Right atrium auricular region (tissue), 2 donors: ENCODE measurements at regions not wholly inside any gene's neighbourhood (a gene's known extent, or its start where the extent isn't known, plus 50 kb on each side); places are given as distances from the start of the nearest gene placed in this dataset.

Experiments
- DNase-seq: peaks from one replicate; pipeline ENCODE4 v3.0.0-alpha.2; 2019; ENCODE audit warnings: low spot score
- H3K27ac ChIP-seq, 2 donors: fragments of 200-600 bp; sonication (generic); 1 replicate in 1 of 2; 2 replicates in 1 of 2; pipeline ENCODE4 v1.5.1; 2016 to 2019
- H3K27me3 ChIP-seq, 2 donors: fragments of 200-600 bp; sonication (generic); one replicate each; pipeline versions ENCODE4 v1.5.1 to v1.6.0; 2017 to 2019
- H3K36me3 ChIP-seq: fragments of 200-600 bp; sonication (generic); one replicate; pipeline ENCODE4 v1.5.1; 2016
- H3K4me1 ChIP-seq, 2 donors: fragments of 200-600 bp; sonication (generic); one replicate each; pipeline versions ENCODE4 v1.5.1 to v1.6.0; 2017 to 2019
- H3K4me3 ChIP-seq, 2 donors: fragments of 200-600 bp; sonication (generic); 1 replicate in 1 of 2; 2 replicates in 1 of 2; pipeline ENCODE4 v1.5.1; 2017 to 2019; ENCODE audit warnings: mild to moderate bottlenecking in 1 of 2, moderate library complexity in 1 of 2
- H3K9me3 ChIP-seq, 2 donors: fragments of 200-600 bp; sonication (generic); one replicate each; pipeline ENCODE4 v1.5.1; 2019
- TF ChIP-seq, protein P1 (sequence below), 2 donors: fragments of 200-600 bp; sonication (generic); IDR thresholded peaks; one replicate each; pipeline ENCODE4 v1.5.1; 2019; ENCODE audit warnings: antibody characterized with exemption in 2 of 2

DNA sequence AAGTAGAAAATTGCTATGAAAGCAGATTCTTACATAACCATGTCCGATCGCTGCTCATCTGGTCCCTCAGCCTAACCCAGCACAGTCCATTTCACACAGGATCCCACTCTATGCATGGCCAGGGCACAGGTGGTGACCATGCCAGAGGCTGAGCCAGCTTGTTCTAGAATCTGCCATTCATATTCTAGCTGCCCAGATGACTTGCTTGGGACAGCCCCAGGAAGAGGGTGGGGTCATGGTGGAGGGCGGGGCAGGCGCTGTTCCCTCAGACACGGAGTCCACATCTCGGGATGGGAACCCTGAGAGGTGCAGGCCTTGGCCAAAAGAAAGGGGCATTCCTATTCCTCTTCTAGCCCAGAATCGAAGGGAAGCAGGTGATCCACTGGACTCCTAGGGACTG, 275.2 kb upstream of the IRX2 start:
- no peaks in the 10 kb centered on the region for H3K9me3 ChIP-seq
- no peaks in the 10 kb centered on the region for H3K36me3 ChIP-seq
- TF ChIP-seq, protein P1, sequence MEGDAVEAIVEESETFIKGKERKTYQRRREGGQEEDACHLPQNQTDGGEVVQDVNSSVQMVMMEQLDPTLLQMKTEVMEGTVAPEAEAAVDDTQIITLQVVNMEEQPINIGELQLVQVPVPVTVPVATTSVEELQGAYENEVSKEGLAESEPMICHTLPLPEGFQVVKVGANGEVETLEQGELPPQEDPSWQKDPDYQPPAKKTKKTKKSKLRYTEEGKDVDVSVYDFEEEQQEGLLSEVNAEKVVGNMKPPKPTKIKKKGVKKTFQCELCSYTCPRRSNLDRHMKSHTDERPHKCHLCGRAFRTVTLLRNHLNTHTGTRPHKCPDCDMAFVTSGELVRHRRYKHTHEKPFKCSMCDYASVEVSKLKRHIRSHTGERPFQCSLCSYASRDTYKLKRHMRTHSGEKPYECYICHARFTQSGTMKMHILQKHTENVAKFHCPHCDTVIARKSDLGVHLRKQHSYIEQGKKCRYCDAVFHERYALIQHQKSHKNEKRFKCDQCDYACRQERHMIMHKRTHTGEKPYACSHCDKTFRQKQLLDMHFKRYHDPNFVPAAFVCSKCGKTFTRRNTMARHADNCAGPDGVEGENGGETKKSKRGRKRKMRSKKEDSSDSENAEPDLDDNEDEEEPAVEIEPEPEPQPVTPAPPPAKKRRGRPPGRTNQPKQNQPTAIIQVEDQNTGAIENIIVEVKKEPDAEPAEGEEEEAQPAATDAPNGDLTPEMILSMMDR (IDR thresholded peaks at IDR 0.05) = no peak

GRCh38 chr5:3026099-3026498, 274.6 kb upstream of the IRX2 start:
- no peaks in the 10 kb centered on the region for H3K27me3 ChIP-seq
- no peak for DNase-seq
- no peaks in the 10 kb centered on the region for H3K4me1 ChIP-seq
- no peaks in the 10 kb centered on the region for H3K36me3 ChIP-seq
- no peak overlapping the region for H3K27ac ChIP-seq
- no peak overlapping the region for H3K4me3 ChIP-seq
- TF ChIP-seq, protein P1 (IDR thresholded peaks at IDR 0.05) = no peak
- no peaks in the 10 kb centered on the region for H3K9me3 ChIP-seq

More for the DNA sequence above, 275.2 kb upstream of the IRX2 start:
- DNase-seq = no peak
- no peaks in the 10 kb centered on the region for H3K4me1 ChIP-seq
- no peak overlapping the region for H3K4me3 ChIP-seq
- no peak overlapping the region for H3K27ac ChIP-seq
- no peaks in the 10 kb centered on the region for H3K27me3 ChIP-seq

- Histone ChIP-seq H3K27me3 (no peaks in the 10 kb centered on the region), H3K4me3 (no peak overlapping the region)
Measured at GRCh38 chr5:3025392-3025791, 273.9 kb upstream of the IRX2 start.

GRCh38 chr5:3024976-3025375, 273.5 kb upstream of the IRX2 start:
- no peaks in the 10 kb centered on the region for H3K27me3 ChIP-seq
- no peak overlapping the region for H3K4me3 ChIP-seq
- no peak overlapping the region for H3K27ac ChIP-seq
- TF ChIP-seq, protein P1 (IDR thresholded peaks at IDR 0.05) = no peak
- no peak for DNase-seq
- no peaks in the 10 kb centered on the region for H3K9me3 ChIP-seq
- no peaks in the 10 kb centered on the region for H3K36me3 ChIP-seq
- no peaks in the 10 kb centered on the region for H3K4me1 ChIP-seq

More at GRCh38 chr5:3025392-3025791, 273.9 kb upstream of the IRX2 start:
- no peak for DNase-seq
- no peaks in the 10 kb centered on the region for H3K36me3 ChIP-seq
- no peaks in the 10 kb centered on the region for H3K4me1 ChIP-seq
- no peak overlapping the region for H3K27ac ChIP-seq
- no peaks in the 10 kb centered on the region for H3K9me3 ChIP-seq
- TF ChIP-seq, protein P1 (IDR thresholded peaks at IDR 0.05) = no peak

DNA sequence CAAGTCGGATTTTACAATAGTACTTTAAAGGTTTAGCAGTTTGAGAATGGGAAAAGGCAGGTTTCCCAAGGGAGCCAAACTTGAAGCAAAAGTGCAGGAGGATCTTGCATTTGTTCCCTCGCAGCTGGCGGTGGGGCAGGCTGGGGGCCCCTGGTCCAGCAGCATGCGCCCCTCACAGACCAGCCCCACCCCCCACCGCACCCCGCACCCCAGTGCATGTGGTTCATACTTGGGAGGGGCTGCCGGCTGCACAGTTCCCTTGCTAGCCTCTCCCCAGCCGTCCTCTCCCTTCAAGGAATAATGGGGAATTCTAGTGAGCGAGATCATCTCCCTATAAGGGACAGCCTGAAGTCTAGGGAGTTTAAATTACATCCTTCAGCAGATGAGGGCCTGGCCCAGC, 273.1 kb upstream of the IRX2 start:
- Histone ChIP-seq H3K9me3 (no peaks in the 10 kb centered on the region), H3K27me3 (no peaks in the 10 kb centered on the region), H3K36me3 (no peaks in the 10 kb centered on the region), H3K27ac (no peak overlapping the region), H3K4me1 (no peaks in the 10 kb centered on the region), H3K4me3 (no peak overlapping the region)
- DNase-seq = no peak
- TF ChIP-seq, protein P1 (IDR thresholded peaks at IDR 0.05) = no peak

- TF ChIP-seq, protein P1 (IDR thresholded peaks at IDR 0.05) = no peak
- Histone ChIP-seq H3K4me3 (no peak overlapping the region), H3K4me1 (no peaks in the 10 kb centered on the region), H3K27ac (no peak overlapping the region), H3K27me3 (no peaks in the 10 kb centered on the region), H3K9me3 (no peaks in the 10 kb centered on the region), H3K36me3 (no peaks in the 10 kb centered on the region)
- no peak for DNase-seq
Measured at GRCh38 chr5:3024126-3024525, 272.6 kb upstream of the IRX2 start.
